Spleen (tissue), 11 donors: ENCODE measurements at regions not wholly inside any gene's neighbourhood (a gene's known extent, or its start where the extent isn't known, plus 50 kb on each side); places are given as distances from the start of the nearest gene placed in this dataset.

ENCODE experiments used
- DNase-seq: peaks from one replicate; pipeline ENCODE4 v3.0.0-alpha.2; 2020
- H3K27ac ChIP-seq, 8 donors: fragments of 200-600 bp; sonication (generic) in 7 of 8; 1 replicate in 4 of 8; 2 replicates in 4 of 8; pipeline versions ENCODE4 v1.5.0 to v1.8.0; 2016 to 2021; ENCODE audit warnings: inconsistent platforms in 4 of 8, mild to moderate bottlenecking in 4 of 8, moderate library complexity in 1 of 8
- H3K27me3 ChIP-seq, 7 donors: fragments of 200-600 bp; sonication (generic) in 6 of 7; replicated peaks in 1 of 7; 1 replicate in 4 of 7; 2 replicates in 3 of 7; pipeline versions ENCODE4 v1.5.0 to v1.8.0; 2016 to 2021; ENCODE audit warnings: inconsistent platforms in 3 of 7, mild to moderate bottlenecking in 1 of 7
- H3K36me3 ChIP-seq, 6 donors: fragments of 200-600 bp; sonication (generic) in 5 of 6; 1 replicate in 4 of 6; 2 replicates in 2 of 6; pipeline versions ENCODE4 v1.5.0 to v1.8.0; 2016 to 2021; ENCODE audit warnings: inconsistent platforms in 2 of 6
- H3K4me1 ChIP-seq, 6 donors: fragments of 200-600 bp; sonication (generic) in 5 of 6; 1 replicate in 3 of 6; 2 replicates in 3 of 6; pipeline versions ENCODE4 v1.5.0 to v1.8.0; 2016 to 2021; ENCODE audit warnings: inconsistent platforms in 3 of 6
- H3K4me3 ChIP-seq, 8 donors: fragments of 200-600 bp; sonication (generic) in 7 of 8; 1 replicate in 4 of 8; 2 replicates in 4 of 8; pipeline versions ENCODE4 v1.5.0 to v1.8.0; 2016 to 2021; ENCODE audit warnings: inconsistent platforms in 4 of 8, mild to moderate bottlenecking in 4 of 8, moderate library complexity in 2 of 8
- H3K9me3 ChIP-seq, 8 donors: fragments of 200-600 bp; sonication (generic) in 7 of 8; 1 replicate in 4 of 8; 2 replicates in 4 of 8; pipeline versions ENCODE4 v1.5.0 to v1.8.0; 2016 to 2021; ENCODE audit warnings: inconsistent platforms in 4 of 8
- POLR2A ChIP-seq, 3 donors: fragments of 450-650 bp; IDR thresholded peaks; one replicate each; pipeline ENCODE4 v1.5.1; 2017; ENCODE audit warnings: antibody characterized with exemption in 3 of 3, mild to moderate bottlenecking in 1 of 3
- POLR2AphosphoS5 ChIP-seq, 3 donors: sonication (generic); formaldehyde crosslinking; IDR thresholded peaks; one replicate each; pipeline ENCODE4 v1.5.1; 2017; ENCODE audit warnings: antibody characterized with exemption in 3 of 3
- WGBS, 5 donors: extraction: QIAGEN DNeasy Blood & Tissue Kit in 3 of 5; methylation state at CpG; one replicate each; pipeline versions ENCODE4 v1.1.5 to v1.1.7; 2013 to 2018; 5-methylcytosine and 5-hydroxymethylcytosine counted together
- intact Hi-C: fragments of 100-400 bp; cut with DNase I; formaldehyde crosslinking; loops from one replicate; pipeline ENCODE4 v1.15.0; 2023; ENCODE audit warnings: low total_unique reads
- TF ChIP-seq, protein P1 (sequence below), 11 experiments: fragments of 200-600 bp in 7 of 11; fragments of 450-650 bp in 4 of 11; sonication (generic) in 4 of 11; IDR thresholded peaks in 8 of 11; conservative IDR thresholded peaks in 3 of 11; 1 replicate in 7 of 11; 2 replicates in 4 of 11; pipeline versions ENCODE4 v1.4.0 to v1.8.0; 2016 to 2021; ENCODE audit warnings: antibody characterized with exemption in 11 of 11, inconsistent platforms in 4 of 11, mild to moderate bottlenecking in 1 of 11
- donor health status: healthy with polysubstance abuse.
- donor health status: DM: no; HTN: no; CAD: no; lungs with moderate emphysema.
- donor health status: DM: no; HTN: no; CAD: no.
- donor health status: Bipolar disorder and iron deficiency.
- donor health status: healthy.
- donor health status: DM: no; HTN: no; CAD: no.
- donor health status: DM: yes; HTN: yes; CAD: no.

GRCh38 chr13:106112191-106112590 is 423.3 kb downstream of the EFNB2 start:
- 71 to 84% (median 83%) methylated on average over 3 of the region's 3 CpGs for WGBS, 5 donors
- TF ChIP-seq, protein P1, sequence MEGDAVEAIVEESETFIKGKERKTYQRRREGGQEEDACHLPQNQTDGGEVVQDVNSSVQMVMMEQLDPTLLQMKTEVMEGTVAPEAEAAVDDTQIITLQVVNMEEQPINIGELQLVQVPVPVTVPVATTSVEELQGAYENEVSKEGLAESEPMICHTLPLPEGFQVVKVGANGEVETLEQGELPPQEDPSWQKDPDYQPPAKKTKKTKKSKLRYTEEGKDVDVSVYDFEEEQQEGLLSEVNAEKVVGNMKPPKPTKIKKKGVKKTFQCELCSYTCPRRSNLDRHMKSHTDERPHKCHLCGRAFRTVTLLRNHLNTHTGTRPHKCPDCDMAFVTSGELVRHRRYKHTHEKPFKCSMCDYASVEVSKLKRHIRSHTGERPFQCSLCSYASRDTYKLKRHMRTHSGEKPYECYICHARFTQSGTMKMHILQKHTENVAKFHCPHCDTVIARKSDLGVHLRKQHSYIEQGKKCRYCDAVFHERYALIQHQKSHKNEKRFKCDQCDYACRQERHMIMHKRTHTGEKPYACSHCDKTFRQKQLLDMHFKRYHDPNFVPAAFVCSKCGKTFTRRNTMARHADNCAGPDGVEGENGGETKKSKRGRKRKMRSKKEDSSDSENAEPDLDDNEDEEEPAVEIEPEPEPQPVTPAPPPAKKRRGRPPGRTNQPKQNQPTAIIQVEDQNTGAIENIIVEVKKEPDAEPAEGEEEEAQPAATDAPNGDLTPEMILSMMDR (IDR thresholded peaks at IDR 0.05 in 8 of 11, conservative IDR thresholded peaks at IDR 0.05 in 3 of 11): no peak
- TF ChIP-seq POLR2AphosphoS5 (IDR thresholded peaks at IDR 0.05) (no peak), POLR2A (IDR thresholded peaks at IDR 0.05) (no peak)
- Histone ChIP-seq H3K36me3 (no peaks in the 10 kb centered on the region), H3K27ac (no peak overlapping the region), H3K9me3 (no peaks in the 10 kb centered on the region), H3K27me3 (no peaks in the 10 kb centered on the region), H3K4me1 (no peaks in the 10 kb centered on the region), H3K4me3 (no peak overlapping the region)
- intact Hi-C loops: no loop called here
- DNase-seq: no peak

DNA sequence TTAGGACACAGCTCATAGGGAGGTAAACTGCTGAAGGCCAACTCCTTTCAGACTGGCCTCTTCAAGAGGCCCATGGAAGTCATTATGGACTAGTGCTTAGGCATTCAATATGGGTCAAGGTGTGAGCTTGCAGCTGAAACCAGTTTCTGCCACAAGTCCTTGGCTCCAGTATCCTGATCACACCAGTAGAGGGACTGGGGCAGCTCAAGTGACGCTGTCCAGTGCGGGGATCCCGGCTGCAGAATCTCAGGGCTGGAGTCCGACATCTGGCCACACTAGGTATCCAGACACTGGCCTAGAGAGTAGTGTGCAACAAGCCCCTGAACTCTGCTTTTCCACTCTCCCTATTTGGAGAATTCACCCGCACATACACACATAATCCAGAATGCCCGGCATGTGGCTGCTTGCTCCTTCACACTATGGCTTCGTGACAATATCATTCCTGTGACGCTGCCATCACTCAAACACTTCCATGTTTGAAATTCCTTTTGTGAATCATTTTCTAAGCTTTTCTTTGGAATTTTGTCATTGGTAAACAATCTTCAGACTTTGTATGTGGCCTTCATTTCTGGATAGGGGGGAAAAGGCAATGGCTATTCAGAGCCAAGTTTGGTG is 425.1 kb downstream of the EFNB2 start:
- TF ChIP-seq, protein P1 (IDR thresholded peaks at IDR 0.05 in 8 of 11, conservative IDR thresholded peaks at IDR 0.05 in 3 of 11): no peak
- TF ChIP-seq POLR2A (IDR thresholded peaks at IDR 0.05) (no peak), POLR2AphosphoS5 (IDR thresholded peaks at IDR 0.05) (no peak)
- Histone ChIP-seq H3K4me1 (no peaks in the 10 kb centered on the region), H3K27me3 (no peaks in the 10 kb centered on the region), H3K4me3 (no peak overlapping the region), H3K9me3 (no peaks in the 10 kb centered on the region), H3K27ac (no peak overlapping the region), H3K36me3 (no peaks in the 10 kb centered on the region)
- WGBS, 5 donors: 89 to 96% (median 92%) methylated on average over 8 of the region's 8 CpGs
- intact Hi-C loops: no loop called here
- no peak for DNase-seq

DNA sequence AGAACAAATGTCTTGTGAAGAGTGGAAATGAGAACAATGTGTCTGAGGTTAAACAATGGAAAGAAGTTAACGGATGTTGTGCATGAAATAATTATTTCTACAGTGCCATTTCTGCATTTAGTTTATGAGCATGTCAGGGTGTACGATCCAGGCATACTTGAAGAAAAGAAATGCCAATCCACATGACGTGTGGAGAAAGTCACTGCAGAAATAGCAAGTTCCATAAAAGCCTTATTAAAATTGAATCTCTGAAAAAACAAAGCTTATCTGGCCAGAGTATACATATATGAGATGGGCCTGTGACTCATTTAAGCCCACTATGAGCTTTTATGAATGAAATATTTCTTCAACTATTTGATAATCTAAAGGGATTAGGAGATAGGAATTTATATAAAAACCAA is 426.1 kb downstream of the EFNB2 start:
- Histone ChIP-seq H3K27me3 (no peaks in the 10 kb centered on the region), H3K4me3 (no peak overlapping the region), H3K36me3 (no peaks in the 10 kb centered on the region), H3K4me1 (no peaks in the 10 kb centered on the region), H3K9me3 (no peaks in the 10 kb centered on the region), H3K27ac (no peak overlapping the region)
- intact Hi-C loops: no loop called here
- no peak for DNase-seq
- 63 to 85% (median 77%) methylated on average over 3 of the region's 3 CpGs for WGBS, 5 donors
- TF ChIP-seq POLR2A (IDR thresholded peaks at IDR 0.05): no peak

- no peaks in the 10 kb centered on the region for H3K4me1 ChIP-seq
- H3K27ac ChIP-seq: no peak overlapping the region
- intact Hi-C loops: no loop called here
- H3K27me3 ChIP-seq: no peaks in the 10 kb centered on the region
- H3K9me3 ChIP-seq: no peaks in the 10 kb centered on the region
- H3K36me3 ChIP-seq: no peaks in the 10 kb centered on the region
- 87 to 96% (median 92%) methylated on average over 9 of the region's 9 CpGs for WGBS, 5 donors
- no peak overlapping the region for H3K4me3 ChIP-seq
- DNase-seq: no peak
- TF ChIP-seq, protein P1 (IDR thresholded peaks at IDR 0.05 in 8 of 11, conservative IDR thresholded peaks at IDR 0.05 in 3 of 11): no peak
- TF ChIP-seq POLR2AphosphoS5 (IDR thresholded peaks at IDR 0.05) (no peak), POLR2A (IDR thresholded peaks at IDR 0.05) (no peak)
Measured at GRCh38 chr13:106108346-106108745, 427.1 kb downstream of the EFNB2 start.

GRCh38 chr13:106107061-106107460 is 428.4 kb downstream of the EFNB2 start:
- H3K4me1 ChIP-seq: no peaks in the 10 kb centered on the region
- intact Hi-C loops: no loop called here
- 87 to 96% (median 92%) methylated on average over 7 of the region's 7 CpGs for WGBS, 5 donors

More at GRCh38 chr13:106107061-106107460, 428.4 kb downstream of the EFNB2 start:
- no peak for TF ChIP-seq POLR2AphosphoS5 (IDR thresholded peaks at IDR 0.05)
- TF ChIP-seq, protein P1 (IDR thresholded peaks at IDR 0.05 in 8 of 11, conservative IDR thresholded peaks at IDR 0.05 in 3 of 11): no peak
- no peak for TF ChIP-seq POLR2A (IDR thresholded peaks at IDR 0.05)
- Histone ChIP-seq H3K9me3 (no peaks in the 10 kb centered on the region), H3K27me3 (no peaks in the 10 kb centered on the region), H3K36me3 (no peaks in the 10 kb centered on the region), H3K4me3 (no peak overlapping the region), H3K27ac (no peak overlapping the region)
- no peak for DNase-seq
